ENCODE measurements at regions not wholly inside any gene's neighbourhood (a gene's known extent, or its start where the extent isn't known, plus 50 kb on each side); places are given as distances from the start of the nearest gene placed in this dataset.

GRCh38 chr16:55010492-55011160, 80.0 kb downstream of the IRX5 start:
- Histone ChIP-seq H3K4me1 (ENCODE audit: control insufficient read depth, low read length) (no peaks in the 10 kb centered on the region), H3K27me3 (ENCODE audit: control insufficient read depth, low read length) (no peaks in the 10 kb centered on the region), H3K27ac (ENCODE audit: low read depth, low read length) (no peak overlapping the region), H3K9me2 (replicated peaks; ENCODE audit: control insufficient read depth, low read length) (no peaks in the 10 kb centered on the region), H3F3A (ENCODE audit: control insufficient read depth, insufficient read depth) (no peaks in the 10 kb centered on the region), H3K79me2 (ENCODE audit: control insufficient read depth, low read length) (no peaks in the 10 kb centered on the region), H3K4me3 (ENCODE audit: low read length) (no peak overlapping the region), H3K36me3 (ENCODE audit: control insufficient read depth, low read length) (no peaks in the 10 kb centered on the region), H3K4me2 (ENCODE audit: low read length) (no peak overlapping the region), H3K9me3 (ENCODE audit: control insufficient read depth, insufficient read depth, low read length) (no peaks in the 10 kb centered on the region), H4K20me1 (ENCODE audit: control insufficient read depth, insufficient read depth, low read depth, low read length) (no peaks in the 10 kb centered on the region)
- TF ChIP-seq CTCF (IDR thresholded peaks at IDR 0.05; ENCODE audit: low read depth, low read length, poor library complexity, severe bottlenecking) (no peak), EZH2phosphoT487 (IDR thresholded peaks at IDR 0.05; ENCODE audit: borderline replicate concordance, low read length) (no peak)

- H3K79me2 ChIP-seq (ENCODE audit: control insufficient read depth, low read length): no peaks in the 10 kb centered on the region
- TF ChIP-seq EZH2phosphoT487 (IDR thresholded peaks at IDR 0.05; ENCODE audit: borderline replicate concordance, low read length): no peak
- TF ChIP-seq CTCF (IDR thresholded peaks at IDR 0.05; ENCODE audit: low read depth, low read length, poor library complexity, severe bottlenecking): no peak
- H3F3A ChIP-seq (ENCODE audit: control insufficient read depth, insufficient read depth): no peaks in the 10 kb centered on the region
- no peak overlapping the region for H3K4me2 ChIP-seq (ENCODE audit: low read length)
- no peak overlapping the region for H3K27ac ChIP-seq (ENCODE audit: low read depth, low read length)
- H3K4me1 ChIP-seq (ENCODE audit: control insufficient read depth, low read length): no peaks in the 10 kb centered on the region
- no peaks in the 10 kb centered on the region for H3K9me2 ChIP-seq (replicated peaks; ENCODE audit: control insufficient read depth, low read length)
- H4K20me1 ChIP-seq (ENCODE audit: control insufficient read depth, insufficient read depth, low read depth, low read length): no peaks in the 10 kb centered on the region
- no peaks in the 10 kb centered on the region for H3K9me3 ChIP-seq (ENCODE audit: control insufficient read depth, insufficient read depth, low read length)
- H3K4me3 ChIP-seq (ENCODE audit: low read length): no peak overlapping the region
- no peaks in the 10 kb centered on the region for H3K36me3 ChIP-seq (ENCODE audit: control insufficient read depth, low read length)
- H3K27me3 ChIP-seq (ENCODE audit: control insufficient read depth, low read length): no peaks in the 10 kb centered on the region
Observed at GRCh38 chr16:55012362-55012761, 81.7 kb downstream of the IRX5 start.

GRCh38 chr16:55012793-55013192, 82.1 kb downstream of the IRX5 start:
- H3K4me3 ChIP-seq (ENCODE audit: low read length): no peak overlapping the region
- H3K27me3 ChIP-seq (ENCODE audit: control insufficient read depth, low read length): no peaks in the 10 kb centered on the region
- no peak overlapping the region for H3K27ac ChIP-seq (ENCODE audit: low read depth, low read length)
- H3K4me1 ChIP-seq (ENCODE audit: control insufficient read depth, low read length): no peaks in the 10 kb centered on the region
- TF ChIP-seq EZH2phosphoT487 (IDR thresholded peaks at IDR 0.05; ENCODE audit: borderline replicate concordance, low read length) (no peak), CTCF (IDR thresholded peaks at IDR 0.05; ENCODE audit: low read depth, low read length, poor library complexity, severe bottlenecking) (no peak)
- H3K9me3 ChIP-seq (ENCODE audit: control insufficient read depth, insufficient read depth, low read length): no peaks in the 10 kb centered on the region
- H3K9me2 ChIP-seq (replicated peaks; ENCODE audit: control insufficient read depth, low read length): no peaks in the 10 kb centered on the region
- no peaks in the 10 kb centered on the region for H3K36me3 ChIP-seq (ENCODE audit: control insufficient read depth, low read length)
- H4K20me1 ChIP-seq (ENCODE audit: control insufficient read depth, insufficient read depth, low read depth, low read length): no peaks in the 10 kb centered on the region
- no peaks in the 10 kb centered on the region for H3F3A ChIP-seq (ENCODE audit: control insufficient read depth, insufficient read depth)
- no peaks in the 10 kb centered on the region for H3K79me2 ChIP-seq (ENCODE audit: control insufficient read depth, low read length)
- no peak overlapping the region for H3K4me2 ChIP-seq (ENCODE audit: low read length)

Measured in DOHH2 (cell line).